ENCODE measurements at regions not wholly inside any gene's neighbourhood (a gene's known extent, or its start where the extent isn't known, plus 50 kb on each side); places are given as distances from the start of the nearest gene placed in this dataset.

- Histone ChIP-seq H3K27ac (ENCODE audit: low read depth, low read length) (no peak overlapping the region), H3K23ac (ENCODE audit: insufficient read length) (no peak overlapping the region), H2BK12ac (ENCODE audit: low read depth, low read length) (no peak overlapping the region), H3K4me1 (replicated peaks in 1 of 4; ENCODE audit: control insufficient read depth in 3 of 4, insufficient read depth in 4 of 4, low read length in 3 of 4) (no peaks in the 10 kb centered on the region), H4K91ac (replicated peaks; ENCODE audit: insufficient read length, low read length) (no peak overlapping the region), H2AK5ac (ENCODE audit: low read depth, low read length) (no peak overlapping the region), H3K4ac (replicated peaks; ENCODE audit: insufficient read length, low read depth, low read length) (no peak overlapping the region), H2BK20ac (ENCODE audit: low read length) (no peak overlapping the region), H3K56ac (replicated peaks; ENCODE audit: insufficient read length, low read depth, low read length) (no peak overlapping the region), H3K9me3 (ENCODE audit: insufficient read depth in 2 of 2, low read depth in 1 of 2, low read length in 1 of 2) (peaks cover 0 to 4% of the 10 kb centered on the region in 2 experiments; a peak in 2 of 4 replicates), H3K79me1 (ENCODE audit: low read depth, low read length) (no peaks in the 10 kb centered on the region), H3K4me2 (ENCODE audit: insufficient read depth in 1 of 2, low read depth in 2 of 2, low read length in 2 of 2) (no peak overlapping the region), H4K8ac (ENCODE audit: extremely low read depth, insufficient read depth, low read length) (no peak overlapping the region; the same call in 1 of the 2 replicates), H3K23me2 (ENCODE audit: low read depth, low read length) (no peaks in the 10 kb centered on the region), H3K18ac (ENCODE audit: extremely low read depth, low read length) (no peak overlapping the region), H2BK5ac (ENCODE audit: low read depth, low read length) (no peak overlapping the region), H2BK15ac (ENCODE audit: low read length) (no peak overlapping the region), H2AFZ (ENCODE audit: low read length) (no peak overlapping the region), H3K79me2 (ENCODE audit: control insufficient read depth in 1 of 2, insufficient read depth in 2 of 2, low read length in 2 of 2) (no peaks in the 10 kb centered on the region), H3K36me3 (ENCODE audit: control insufficient read depth in 2 of 4, insufficient read depth in 4 of 4, low read length in 3 of 4) (no peaks in the 10 kb centered on the region), H4K20me1 (replicated peaks in 1 of 2; ENCODE audit: control insufficient read depth in 1 of 2, insufficient read depth in 2 of 2, low read length in 2 of 2) (no peaks in the 10 kb centered on the region), H3K4me3 (ENCODE audit: extremely low read depth in 1 of 4, insufficient read depth in 2 of 4, low read depth in 3 of 4, low read length in 4 of 4) (no peak overlapping the region), H3K27me3 (replicated peaks in 1 of 4; ENCODE audit: control insufficient read depth in 3 of 4, extremely low read depth in 1 of 4, insufficient read depth in 3 of 4, low read length in 3 of 4) (no peaks in the 10 kb centered on the region), H3K14ac (ENCODE audit: insufficient read length) (no peak overlapping the region), H2BK120ac (replicated peaks; ENCODE audit: low read depth, low read length) (no peak overlapping the region), H3K9ac (replicated peaks in 1 of 4; ENCODE audit: extremely low read depth in 1 of 4, low read depth in 3 of 4, low read length in 3 of 4) (no peak overlapping the region), H4K5ac (ENCODE audit: insufficient read length, low read depth, low read length) (no peak overlapping the region)
- no peak for TF ChIP-seq SIN3A (conservative IDR thresholded peaks at IDR 0.05 in 1 of 2, IDR thresholded peaks at IDR 0.05 in 1 of 2; ENCODE audit: low read depth in 1 of 2, low read length in 2 of 2)
- no peak for TF ChIP-seq POU5F1 (IDR thresholded peaks at IDR 0.05; ENCODE audit: low read depth, low read length)
- no peak for TF ChIP-seq SIRT6 (IDR thresholded peaks at IDR 0.05; ENCODE audit: low read length)
- no peak for TF ChIP-seq CHD1 (IDR thresholded peaks at IDR 0.05; ENCODE audit: low read depth, low read length)
- TF ChIP-seq, protein P1, sequence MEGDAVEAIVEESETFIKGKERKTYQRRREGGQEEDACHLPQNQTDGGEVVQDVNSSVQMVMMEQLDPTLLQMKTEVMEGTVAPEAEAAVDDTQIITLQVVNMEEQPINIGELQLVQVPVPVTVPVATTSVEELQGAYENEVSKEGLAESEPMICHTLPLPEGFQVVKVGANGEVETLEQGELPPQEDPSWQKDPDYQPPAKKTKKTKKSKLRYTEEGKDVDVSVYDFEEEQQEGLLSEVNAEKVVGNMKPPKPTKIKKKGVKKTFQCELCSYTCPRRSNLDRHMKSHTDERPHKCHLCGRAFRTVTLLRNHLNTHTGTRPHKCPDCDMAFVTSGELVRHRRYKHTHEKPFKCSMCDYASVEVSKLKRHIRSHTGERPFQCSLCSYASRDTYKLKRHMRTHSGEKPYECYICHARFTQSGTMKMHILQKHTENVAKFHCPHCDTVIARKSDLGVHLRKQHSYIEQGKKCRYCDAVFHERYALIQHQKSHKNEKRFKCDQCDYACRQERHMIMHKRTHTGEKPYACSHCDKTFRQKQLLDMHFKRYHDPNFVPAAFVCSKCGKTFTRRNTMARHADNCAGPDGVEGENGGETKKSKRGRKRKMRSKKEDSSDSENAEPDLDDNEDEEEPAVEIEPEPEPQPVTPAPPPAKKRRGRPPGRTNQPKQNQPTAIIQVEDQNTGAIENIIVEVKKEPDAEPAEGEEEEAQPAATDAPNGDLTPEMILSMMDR (IDR thresholded peaks at IDR 0.05; ENCODE audit: control extremely low read depth in 1 of 3, insufficient read depth in 1 of 3, low read depth in 1 of 3, low read length in 3 of 3) = no peak
- no peak for TF ChIP-seq SUZ12 (IDR thresholded peaks at IDR 0.05; ENCODE audit: low read length)
- no peak for TF ChIP-seq JUND (IDR thresholded peaks at IDR 0.05; ENCODE audit: low read length)
- TF ChIP-seq BCL11A (IDR thresholded peaks at IDR 0.05; ENCODE audit: low read depth in 2 of 2, low read length in 2 of 2) = no peak
- no peak for FAIRE-seq
- ChIA-PET CTCF (ENCODE audit: partially characterized antibody) (interaction anchor here (0.6 to 1.5 kb wide), 5 partner anchors 10 to 565 kb away, joined by 3 to 5 read pairs (median 3); no protein-coding TSS in a partner anchor), POLR2A (ENCODE audit: partially characterized antibody) (no interaction called here)
- DNase-seq (ENCODE audit: low read depth in 1 of 2, low spot score in 2 of 2) = no peak
- 93% methylated on average over 3 of the region's 3 CpGs; no CpG with 5 or more reads in 1 of the 2 experiments for WGBS, 2 experiments (ENCODE audit: extremely low coverage in 1 of 2, insufficient coverage in 1 of 2, insufficient read length in 1 of 2, insufficient replicate concordance in 2 of 2, low coverage in 1 of 2, low lambda C conversion rate in 2 of 2, missing lambda C conversion rate in 1 of 2)
Observed at GRCh38 chr1:59212706-59213105, 84.2 kb upstream of the FGGY start.

Measured in H1 (cell line).